ENCODE measurements at regions not wholly inside any gene's neighbourhood (a gene's known extent, or its start where the extent isn't known, plus 50 kb on each side); places are given as distances from the start of the nearest gene placed in this dataset.

DNA sequence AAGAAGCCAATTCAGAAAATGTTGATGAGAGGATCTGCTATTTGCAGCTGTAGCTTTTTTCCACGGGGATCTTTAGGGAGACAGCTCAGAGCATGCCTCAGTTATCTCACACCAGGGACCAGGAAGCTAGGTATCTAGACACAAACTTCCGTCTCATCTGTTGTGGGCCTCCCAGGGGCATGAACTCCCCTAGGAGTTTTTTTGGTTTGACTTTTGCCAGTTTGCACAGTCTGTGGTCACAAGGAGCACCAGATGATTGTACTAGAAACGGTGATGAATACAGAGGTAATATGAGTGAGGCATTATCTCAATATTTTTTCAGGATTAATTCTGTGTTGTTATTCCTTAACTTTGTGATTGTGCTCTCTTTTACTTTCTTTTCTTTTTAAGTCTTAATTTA lies 533.2 kb upstream of the SEMA6A start:
- TF ChIP-seq CTCF (IDR thresholded peaks at IDR 0.05; ENCODE audit: low read depth, low read length, poor library complexity, severe bottlenecking) = no peak
- no peak for TF ChIP-seq EZH2phosphoT487 (IDR thresholded peaks at IDR 0.05; ENCODE audit: borderline replicate concordance, low read length)
